NCI-H2107 treated with DMSO at 0.1 percent for 48 hours (cell line): ENCODE measurements at regions not wholly inside any gene's neighbourhood (a gene's known extent, or its start where the extent isn't known, plus 50 kb on each side); places are given as distances from the start of the nearest gene placed in this dataset.

Experiments
- DNase-seq: peaks from one replicate; lab custom pipeline; 2025; ENCODE audit not compliant: unreplicated experiment; lab: John Stamatoyannopoulos, UW

- no peak for DNase-seq
Measured at GRCh38 chr5:118692811-118693342, 295.5 kb downstream of the DTWD2 start.

- DNase-seq: no peak
Measured at GRCh38 chr5:118687661-118688621, 300.4 kb downstream of the DTWD2 start.

DNA sequence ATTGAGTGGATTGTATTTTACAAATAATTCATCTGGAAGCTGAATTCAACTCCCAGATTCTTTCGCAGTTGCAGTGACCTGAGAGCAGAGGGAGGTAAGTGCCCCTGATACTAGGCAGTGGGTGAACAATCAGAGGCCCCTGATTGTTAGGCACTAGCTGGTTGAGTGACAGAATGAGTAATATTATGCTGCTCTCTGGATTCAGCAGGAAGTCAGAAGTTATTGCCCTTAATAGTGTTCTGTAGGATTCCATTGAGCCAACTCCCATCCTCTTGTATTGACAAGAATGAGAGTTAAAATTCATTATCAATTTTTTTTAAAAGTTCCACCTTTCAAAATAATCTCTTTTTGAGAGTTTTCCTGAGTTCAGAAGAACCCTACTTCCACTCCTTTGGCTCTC is 301.2 kb downstream of the DTWD2 start:
- no peak for DNase-seq

DNA sequence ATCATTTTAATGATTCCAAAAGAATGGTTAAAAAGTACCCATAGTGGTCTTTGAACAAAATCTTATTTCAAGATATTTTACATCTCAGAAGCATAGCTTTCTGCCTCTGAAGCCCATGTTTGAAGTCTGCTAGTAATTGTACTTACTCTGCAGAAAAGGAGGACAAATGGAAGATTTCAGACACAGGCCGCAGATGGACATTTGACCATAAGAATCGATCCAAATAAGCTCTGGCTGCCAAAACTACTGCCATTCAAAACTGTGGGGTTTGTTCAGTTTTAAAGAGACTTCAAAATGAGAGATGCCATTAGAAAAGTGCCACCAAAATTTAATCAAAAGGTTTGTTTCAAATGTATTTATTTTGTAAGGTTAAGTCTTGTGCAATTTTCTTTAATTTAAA is 306.7 kb downstream of the DTWD2 start:
- DNase-seq: no peak

DNA sequence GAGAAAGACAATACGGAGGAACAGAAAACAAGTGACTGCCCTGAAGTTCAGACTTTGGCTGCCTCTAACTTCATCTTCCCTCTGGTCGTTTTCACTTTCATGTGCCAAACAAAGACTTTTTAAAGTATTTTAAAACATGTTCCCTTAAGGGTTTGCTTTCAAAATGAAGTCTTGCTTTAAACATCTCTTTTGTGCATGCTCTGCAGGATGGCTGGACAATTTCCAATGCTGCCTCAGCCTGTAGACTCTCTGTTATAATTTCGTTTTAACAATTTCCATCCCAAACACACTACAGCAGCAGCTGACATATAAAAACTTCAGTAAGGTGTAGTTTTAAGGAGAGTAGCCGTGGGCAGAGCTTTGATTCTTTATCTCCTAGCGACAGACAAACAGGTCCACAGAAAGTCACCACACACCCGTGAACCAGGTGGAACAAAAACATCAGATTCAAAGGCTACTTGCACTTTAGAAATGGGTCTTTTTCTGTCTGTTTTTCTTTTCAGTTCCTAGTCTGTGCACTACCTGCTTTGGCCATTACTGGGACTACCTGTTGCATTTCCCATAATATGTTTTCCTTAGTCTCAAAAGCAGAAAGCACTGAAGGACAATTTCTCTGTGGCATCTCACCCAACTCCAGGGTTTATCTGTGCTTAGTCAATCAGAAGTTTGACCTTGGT is 308.9 kb downstream of the DTWD2 start:
- no peak for DNase-seq

DNA sequence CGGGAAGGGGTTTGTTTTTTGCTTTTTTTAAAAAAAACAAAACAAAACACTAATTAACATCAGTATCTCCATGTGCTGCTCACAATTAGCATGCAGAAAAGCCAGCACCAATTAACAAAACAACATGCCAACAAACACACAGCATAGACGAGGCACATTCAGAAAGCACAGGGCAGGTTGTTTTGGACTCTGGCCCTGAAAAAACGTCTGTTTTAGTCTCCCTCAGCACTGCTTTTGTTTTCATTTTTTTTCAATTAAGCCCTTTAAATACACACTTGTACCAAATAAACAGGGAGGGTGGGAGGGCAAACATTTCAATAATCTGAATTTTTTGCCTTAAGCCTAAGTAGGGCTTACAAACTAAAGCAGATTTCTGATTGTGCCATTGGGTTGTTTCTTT is 309.6 kb downstream of the DTWD2 start:
- no peak for DNase-seq

DNA sequence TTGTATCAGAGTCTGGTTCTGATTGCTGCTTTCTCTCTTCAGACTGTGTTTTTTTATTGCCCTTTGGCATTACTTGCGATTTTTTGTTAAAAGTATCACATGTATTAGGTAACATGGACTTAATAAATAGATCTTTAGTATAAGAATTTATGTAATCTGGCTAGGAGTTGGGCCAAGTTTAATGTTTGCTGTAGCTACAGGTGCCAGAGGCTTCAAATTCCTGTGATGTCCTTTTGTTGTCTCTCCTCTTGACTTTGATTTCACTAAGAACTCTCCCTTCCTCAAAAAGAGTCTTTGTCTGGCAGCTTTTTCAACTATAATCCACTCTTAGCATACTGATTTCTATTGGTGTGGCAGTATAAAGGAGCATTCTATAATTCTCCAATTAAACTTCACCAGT is 313.1 kb downstream of the DTWD2 start:
- DNase-seq: no peak

- no peak for DNase-seq
Measured at GRCh38 chr5:118657576-118657975, 330.8 kb downstream of the DTWD2 start.

DNA sequence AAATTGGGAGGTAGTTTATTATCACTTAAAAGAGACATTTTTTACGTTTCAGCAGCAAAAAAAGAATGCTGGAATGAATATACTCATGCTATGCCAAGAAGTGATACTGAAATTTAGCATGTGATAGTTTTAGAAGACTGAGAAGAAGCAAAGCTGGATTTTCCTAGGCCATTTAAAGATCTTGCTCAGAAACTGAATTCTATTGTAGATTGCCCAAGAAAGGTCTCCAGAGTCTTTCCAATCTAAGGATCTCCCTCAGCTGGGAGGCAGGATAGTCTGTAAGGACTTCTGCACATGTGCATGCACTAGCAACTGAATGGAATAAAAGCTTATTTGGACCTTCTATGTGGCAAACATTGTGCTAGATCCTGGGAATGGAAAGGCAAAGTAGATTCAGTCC is 334.5 kb downstream of the DTWD2 start:
- no peak for DNase-seq

DNA sequence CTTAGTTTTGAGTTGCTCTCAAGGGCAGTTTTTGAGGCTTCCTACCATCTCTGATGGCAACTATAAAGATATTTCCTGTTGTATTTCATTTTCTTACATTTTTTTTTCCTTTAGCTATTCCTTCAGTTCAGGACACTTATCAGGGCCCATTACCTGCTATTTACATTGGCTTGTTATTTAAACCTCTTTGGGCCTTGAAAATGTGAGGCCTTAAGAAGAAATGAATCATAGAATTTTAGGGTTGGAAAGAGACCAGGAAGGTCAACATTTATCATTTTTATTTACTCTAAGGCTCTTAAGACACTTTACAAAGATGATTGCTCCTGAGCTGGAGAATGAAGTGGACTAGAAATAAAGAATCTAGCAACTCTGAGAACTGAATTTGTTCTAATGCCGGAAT is 335.2 kb downstream of the DTWD2 start:
- no peak for DNase-seq

DNA sequence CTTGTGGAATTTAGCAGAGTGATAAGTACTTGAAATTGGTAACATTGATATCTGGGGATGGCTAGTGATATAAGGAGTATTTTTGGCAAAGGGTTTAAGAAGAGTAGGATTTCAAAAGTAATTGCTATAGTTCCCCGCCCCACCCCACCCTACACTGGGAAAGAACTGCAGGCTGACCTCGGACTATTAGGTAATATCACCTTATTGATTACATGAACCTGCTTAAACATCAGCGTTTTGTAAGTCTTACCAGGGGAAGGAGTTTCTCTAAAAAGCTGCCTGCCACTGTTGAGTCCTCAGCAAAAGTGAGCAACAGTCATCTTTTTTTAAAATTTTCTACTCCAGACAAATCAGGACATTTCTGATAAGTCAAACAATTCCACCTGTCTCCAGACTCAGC is 337.3 kb downstream of the DTWD2 start:
- DNase-seq: no peak

DNA sequence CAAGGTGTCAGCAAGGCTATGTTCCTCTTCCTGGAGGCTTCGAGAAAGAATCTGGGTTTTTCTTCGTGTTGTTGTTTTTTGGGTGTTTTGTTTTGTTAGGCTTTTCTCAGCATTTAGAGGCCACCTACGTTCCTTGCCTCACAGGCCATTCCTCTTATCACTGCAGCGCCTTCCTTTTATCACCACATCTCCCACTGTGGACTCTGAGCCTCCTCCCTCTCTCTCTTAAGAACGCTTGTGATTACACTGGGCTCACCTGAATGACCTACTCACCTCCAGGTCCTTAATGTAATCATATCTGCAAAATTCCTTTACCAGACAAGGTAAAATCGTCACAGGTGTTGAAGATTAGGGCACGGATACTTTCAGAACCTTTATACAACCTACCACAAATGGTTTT is 340.8 kb downstream of the DTWD2 start:
- DNase-seq: no peak

- DNase-seq: no peak
Measured at GRCh38 chr5:118646917-118647316, 341.4 kb downstream of the DTWD2 start.

DNA sequence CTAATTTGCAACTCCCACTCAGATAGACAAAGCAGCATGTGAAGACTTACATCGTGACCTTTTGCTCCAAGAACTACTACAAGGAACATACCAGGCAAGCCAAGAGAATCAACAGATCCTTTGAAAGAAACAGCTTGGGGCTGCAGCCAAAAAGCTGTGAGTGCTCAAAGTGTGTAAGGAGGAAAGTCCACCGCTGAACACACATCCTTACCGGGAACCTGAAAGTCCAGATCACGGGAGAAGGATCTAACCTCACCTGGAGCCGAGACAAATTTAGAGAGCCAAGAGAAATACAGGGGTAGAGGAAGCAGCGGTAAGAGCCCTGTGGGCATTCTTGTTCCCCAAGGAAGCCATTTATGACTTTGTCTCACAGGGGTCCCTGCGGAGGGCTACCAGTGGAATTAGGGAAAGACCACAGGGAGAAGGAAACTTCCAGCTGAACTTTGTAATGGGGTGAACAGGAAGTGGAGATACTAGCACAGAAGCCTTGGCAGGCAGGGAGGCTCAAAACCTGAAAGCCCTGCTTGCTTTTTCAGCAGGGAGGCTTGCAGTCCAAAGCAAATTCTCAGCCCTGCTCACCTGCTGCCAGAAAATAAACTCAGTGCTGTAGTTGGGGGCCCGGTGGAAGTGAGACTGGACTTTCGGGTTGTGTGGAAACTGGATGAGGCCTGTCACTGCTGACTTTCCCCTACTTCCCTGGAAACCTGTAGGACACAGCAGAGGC is 350.2 kb downstream of the DTWD2 start:
- DNase-seq: no peak

- DNase-seq: no peak
Measured at GRCh38 chr5:118628660-118629354, 359.5 kb downstream of the DTWD2 start.

DNA sequence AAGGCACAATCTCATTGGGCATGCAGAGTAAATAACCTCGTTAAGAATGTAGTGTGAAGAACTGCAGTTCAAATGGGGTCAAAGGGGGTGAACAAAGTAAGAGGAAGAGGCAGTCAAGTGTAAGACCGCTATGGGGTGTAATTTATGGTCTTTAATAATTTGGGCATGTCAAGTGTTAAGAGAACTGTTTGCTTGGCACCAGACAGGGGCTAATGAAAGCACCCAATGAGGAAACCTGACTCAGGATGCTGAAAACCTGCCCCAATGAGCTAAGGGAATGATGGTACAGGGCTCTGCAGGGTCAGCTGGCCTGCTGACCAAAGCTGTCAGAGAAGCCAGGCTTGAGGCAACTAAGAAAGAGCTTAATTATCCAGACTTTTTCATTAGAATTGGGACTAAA is 368.1 kb downstream of the DTWD2 start:
- DNase-seq: no peak

DNA sequence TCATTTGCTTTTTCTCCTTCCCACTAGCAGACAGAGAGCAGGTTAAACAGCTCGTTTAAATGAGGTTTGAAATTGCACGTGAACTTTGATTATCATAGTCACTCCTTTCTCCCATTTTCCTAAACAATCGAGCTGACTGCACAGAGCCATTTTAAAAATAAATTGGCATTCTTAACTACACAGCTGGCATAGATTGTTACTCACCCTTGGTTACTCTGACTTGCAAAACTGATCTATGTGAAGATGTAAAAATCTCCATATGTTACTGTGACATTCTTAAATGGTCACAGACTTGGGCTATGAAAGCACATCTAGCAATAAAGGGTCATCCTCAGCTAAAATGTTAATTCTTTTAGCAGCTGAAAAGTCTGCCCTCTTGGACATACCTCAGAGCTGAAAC is 368.5 kb downstream of the DTWD2 start:
- DNase-seq: no peak

- DNase-seq: no peak
Measured at GRCh38 chr5:118616281-118616680, 372.1 kb downstream of the DTWD2 start.

DNA sequence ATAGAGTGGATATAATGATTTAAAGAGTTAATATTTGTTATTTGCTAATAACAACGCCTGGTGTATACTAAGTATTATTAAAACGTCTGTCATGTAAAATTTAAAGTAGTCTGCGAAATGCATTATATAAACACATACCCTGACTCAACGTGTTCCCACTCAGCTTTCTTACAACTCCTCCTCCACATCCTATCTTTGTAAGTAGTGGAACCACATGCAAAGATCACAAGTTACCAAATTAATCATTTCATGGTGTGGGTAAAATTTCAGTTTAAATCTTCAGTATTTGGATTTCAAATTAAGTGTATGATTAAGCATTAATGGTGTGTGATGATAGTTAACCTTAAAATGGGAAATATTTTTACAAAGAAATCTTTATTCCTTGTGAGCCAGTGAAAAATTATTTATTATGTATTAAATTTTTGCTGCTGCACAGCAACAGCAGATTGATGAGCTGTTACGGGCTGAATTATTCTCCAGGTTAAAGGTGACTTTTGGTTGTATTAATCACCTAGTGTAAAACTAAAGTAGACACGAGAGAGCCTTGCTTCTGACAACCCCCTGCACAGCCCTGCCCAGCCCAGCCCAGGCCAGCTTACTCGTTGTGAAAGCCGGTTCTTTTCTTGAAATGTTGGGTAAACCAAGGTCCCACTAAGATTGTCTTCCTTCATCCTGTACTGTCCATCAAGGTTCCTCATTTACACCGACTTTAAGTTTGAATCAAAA is 373.5 kb downstream of the DTWD2 start:
- DNase-seq: no peak

GRCh38 chr5:118611332-118611945 is 376.9 kb downstream of the DTWD2 start:
- no peak for DNase-seq
